NCI-H2196 treated with DMSO at 0.1 percent for 48 hours (cell line): ENCODE measurements at regions not wholly inside any gene's neighbourhood (a gene's known extent, or its start where the extent isn't known, plus 50 kb on each side); places are given as distances from the start of the nearest gene placed in this dataset.

ENCODE experiments used
- DNase-seq: peaks from one replicate; lab custom pipeline; 2025; ENCODE audit not compliant: unreplicated experiment; lab: John Stamatoyannopoulos, UW

GRCh38 chr10:10438335-10439100, 579.2 kb upstream of the CELF2 start:
- no peak for DNase-seq

DNA sequence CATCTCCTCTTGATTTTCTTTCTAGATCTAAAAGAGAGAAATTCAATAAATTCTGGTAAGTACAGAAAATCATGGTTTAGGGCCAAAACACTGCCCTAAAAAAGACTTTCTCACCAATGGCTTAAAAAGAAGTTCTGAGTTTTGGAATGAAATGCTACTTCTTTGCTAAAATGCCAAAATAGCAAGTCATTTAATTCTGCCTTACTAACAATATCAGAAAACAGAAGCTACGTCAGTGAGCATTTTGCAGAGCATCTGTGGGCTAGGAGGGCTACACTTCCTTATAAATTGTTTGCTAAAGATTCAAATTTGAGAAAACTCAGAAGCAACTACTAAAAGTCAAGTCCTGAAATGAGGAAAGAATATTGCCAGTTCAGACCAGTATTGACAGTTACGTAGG, 560.8 kb upstream of the CELF2 start:
- DNase-seq: no peak

GRCh38 chr10:10460451-10460850, 557.2 kb upstream of the CELF2 start:
- no peak for DNase-seq

DNA sequence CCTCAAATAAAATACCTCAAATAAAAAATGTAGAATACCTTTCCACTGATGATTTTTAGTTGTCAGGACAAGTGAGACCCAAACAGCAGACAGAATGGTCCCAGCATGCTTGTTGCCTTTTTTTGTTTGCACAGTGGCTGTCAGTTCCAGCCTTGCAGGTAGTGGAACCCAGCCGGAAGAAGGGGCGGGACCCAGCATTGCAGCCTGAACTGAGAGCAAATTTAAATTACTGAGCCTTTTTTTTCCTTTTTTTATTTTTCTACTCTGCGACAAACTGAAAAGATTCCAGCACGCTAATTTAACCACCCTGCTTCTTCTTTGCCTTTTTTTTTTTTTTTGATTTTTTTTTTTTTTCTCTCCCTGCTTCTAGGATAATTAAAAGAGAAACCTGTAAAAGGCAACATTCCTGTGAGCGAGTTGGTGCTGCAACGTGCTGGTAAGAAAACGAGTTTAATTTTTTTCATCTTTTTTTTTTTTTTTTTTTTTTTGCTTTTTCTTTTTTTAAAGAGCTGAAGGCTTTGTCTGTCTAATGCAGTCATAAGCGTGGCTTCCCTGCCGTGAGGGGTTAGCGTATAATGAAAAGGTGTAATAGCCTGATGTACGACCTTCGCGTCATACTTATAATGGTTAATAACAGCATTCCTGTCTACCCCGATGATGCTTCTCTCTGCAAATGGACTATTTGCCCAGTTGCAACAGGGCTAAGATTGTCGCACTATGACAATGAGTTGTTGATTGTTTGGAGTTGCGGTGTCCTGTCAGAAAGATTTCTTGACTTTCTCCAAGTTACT, 555.3 kb upstream of the CELF2 start:
- no peak for DNase-seq

DNA sequence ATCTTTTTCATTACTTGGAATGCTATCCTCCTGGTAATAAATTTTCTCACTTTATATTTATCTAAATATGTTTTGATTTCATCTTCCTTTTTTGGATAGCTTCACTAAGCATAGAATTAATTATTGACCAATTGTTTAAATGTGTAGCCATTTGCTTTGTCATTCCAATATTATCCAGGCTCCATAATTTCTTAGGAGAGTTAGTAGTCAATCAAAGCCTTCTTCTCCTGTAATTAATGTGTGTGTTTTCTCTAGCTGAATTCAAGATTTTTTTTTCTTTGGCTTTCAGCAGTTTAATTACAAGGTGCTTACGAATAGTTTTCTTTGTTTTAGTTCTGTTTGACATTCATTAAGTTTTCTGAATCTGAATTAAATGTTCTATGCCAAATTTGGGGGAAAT, 545.9 kb upstream of the CELF2 start:
- no peak for DNase-seq

DNA sequence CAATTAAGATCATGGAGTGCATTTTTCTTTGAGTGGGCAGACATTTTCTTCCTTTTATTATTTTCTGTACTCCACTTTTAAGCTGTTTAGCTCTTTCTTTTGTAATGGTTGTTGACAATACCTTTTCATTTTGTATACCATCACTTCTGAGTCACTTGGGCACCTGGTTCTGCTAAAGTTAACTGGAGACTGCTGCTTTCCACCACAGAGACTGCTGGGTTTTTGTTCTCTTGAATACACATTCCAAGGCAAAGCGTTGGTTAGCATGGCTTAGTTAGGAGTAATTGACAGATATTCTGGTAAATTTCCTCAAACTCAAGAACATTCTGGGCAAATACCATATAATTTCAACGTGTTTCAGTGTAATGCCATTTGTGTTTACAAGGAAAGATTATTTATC, 541.9 kb upstream of the CELF2 start:
- no peak for DNase-seq

DNA sequence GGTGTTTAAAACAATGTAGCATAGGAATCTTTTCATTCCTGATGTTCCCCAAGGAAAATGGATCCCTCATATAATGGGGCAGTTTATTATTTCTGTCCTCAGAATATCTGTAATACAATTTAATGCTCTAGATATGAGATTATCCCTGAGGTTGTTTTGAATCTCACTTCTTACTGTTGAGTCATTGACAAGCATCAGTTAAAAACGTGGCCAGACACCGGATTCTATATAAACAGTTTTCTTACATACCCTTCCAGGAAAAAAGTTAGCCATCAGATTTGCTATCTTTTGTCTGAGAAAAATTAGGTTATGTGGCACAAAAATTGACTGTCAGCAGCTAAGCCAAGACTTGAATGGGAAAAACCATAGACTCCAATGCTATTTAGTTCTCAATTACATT, 539.8 kb upstream of the CELF2 start:
- no peak for DNase-seq

DNA sequence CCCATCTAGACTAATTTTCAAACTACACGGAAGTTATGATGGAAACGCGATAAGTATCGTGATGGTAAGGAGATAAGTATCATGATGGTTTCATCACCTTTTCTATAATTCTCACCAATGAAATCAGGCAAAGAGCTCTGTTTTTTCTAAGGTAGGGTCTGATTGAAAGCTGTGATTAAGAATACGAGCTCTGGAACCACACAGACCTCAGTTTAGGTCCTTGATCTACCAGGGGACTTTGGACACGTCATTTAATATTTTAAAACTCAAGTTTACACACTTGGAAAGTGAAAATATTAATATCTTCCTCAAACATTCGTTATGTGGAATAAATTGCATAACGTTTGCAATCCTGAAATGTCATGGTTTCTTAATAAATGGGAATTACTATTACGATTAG, 538.2 kb upstream of the CELF2 start:
- DNase-seq: no peak

GRCh38 chr10:10482613-10483012, 535.1 kb upstream of the CELF2 start:
- DNase-seq: no peak

GRCh38 chr10:10489076-10489475, 528.6 kb upstream of the CELF2 start:
- DNase-seq: no peak

- DNase-seq: no peak
Measured at GRCh38 chr10:10489805-10490571, 527.7 kb upstream of the CELF2 start.

- DNase-seq: no peak
Measured at GRCh38 chr10:10490581-10490980, 527.1 kb upstream of the CELF2 start.

GRCh38 chr10:10492420-10492819, 525.3 kb upstream of the CELF2 start:
- DNase-seq: no peak

DNA sequence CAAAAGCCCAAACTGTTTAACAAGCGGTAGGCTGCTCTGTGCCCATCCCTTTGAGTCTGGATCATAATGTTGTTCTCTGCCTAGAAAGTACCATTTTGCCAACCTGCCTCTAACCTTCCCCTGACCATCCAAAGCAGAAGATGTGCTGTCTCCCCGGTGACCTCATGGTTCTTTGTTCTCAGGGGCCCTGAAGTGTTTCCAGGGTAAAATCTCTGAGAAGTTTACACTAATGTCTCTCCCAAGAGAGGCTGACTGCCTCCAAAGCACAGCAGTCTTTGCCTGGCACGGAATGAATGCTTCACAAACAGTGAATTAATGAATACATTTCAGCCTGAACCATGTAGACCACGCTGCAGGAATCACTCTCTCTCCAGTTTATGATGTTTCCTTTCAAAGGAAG, 523.8 kb upstream of the CELF2 start:
- no peak for DNase-seq

DNA sequence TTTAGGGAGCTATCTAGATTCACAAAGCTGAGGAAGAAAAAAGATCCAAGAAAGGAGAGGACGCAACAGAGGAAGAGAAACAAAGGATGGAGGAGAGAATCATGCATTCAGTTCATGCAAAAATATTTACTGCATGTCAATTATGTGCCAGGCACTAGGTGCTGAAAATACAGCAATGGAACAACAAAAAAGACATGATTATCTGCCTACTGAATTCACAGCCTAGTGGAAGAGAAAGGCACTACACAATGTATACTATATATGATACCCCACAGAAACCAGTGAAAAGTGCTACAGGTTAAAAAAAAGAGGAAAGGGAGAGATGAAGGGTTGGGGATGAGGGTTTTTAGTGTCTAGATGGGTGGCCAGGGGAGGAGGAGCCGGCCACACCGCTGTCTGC, 520.4 kb upstream of the CELF2 start:
- no peak for DNase-seq

GRCh38 chr10:10498781-10499180, 518.9 kb upstream of the CELF2 start:
- DNase-seq: no peak

DNA sequence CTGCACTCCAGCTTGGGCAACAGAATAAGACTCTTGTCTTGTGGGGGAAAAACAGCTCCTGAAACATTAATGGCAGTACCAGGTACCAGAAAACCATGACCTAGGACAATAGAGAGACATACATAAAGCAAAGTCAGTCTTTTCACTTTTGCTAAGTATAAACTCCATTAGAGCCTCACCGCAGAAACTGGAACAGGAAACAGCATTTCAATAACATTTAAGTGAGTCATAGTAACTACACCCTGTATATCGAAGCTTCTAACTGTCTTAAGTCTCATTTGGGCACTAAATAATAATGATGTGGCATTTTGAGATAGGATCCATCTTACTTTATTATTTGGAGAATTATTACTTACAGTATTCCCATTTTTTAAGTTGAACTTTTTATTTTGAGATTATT, 517.8 kb upstream of the CELF2 start:
- DNase-seq: no peak

DNA sequence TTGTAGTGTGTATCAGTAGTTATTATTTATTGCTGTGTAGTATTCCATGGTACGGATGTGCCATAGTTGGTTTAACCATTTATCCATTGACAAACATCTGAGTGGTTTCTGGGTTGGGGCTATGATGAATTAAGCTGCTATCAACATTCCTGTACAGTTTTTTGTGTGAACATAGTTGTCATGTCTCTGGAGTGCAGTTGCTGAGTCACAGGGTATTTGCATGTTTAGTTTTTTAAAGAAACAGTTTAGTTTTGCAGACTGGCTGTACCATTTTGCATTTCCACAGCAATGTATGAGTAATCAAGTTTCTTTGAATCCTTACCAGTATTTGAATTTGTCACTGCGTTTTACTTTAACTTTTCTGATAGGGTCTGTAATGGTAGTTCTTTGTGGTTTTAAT, 516.7 kb upstream of the CELF2 start:
- no peak for DNase-seq

DNA sequence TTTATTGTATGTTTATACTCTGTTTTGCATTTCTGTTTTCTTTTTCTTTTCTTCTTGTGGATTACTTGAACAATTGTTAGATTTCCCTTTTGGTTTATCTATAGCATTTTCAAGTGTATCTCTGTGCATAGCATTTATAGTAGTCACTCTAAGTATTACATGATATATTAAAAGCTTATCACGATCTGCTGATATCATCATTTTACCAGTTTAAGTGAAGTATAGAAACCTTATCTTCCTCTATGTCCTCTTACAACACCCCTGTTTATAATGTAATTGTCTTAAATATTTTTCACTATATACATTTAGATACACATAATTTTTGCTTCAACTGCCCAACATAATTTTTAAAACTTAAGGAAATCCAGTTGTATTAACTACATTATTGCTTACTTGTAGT, 513.9 kb upstream of the CELF2 start:
- no peak for DNase-seq

DNA sequence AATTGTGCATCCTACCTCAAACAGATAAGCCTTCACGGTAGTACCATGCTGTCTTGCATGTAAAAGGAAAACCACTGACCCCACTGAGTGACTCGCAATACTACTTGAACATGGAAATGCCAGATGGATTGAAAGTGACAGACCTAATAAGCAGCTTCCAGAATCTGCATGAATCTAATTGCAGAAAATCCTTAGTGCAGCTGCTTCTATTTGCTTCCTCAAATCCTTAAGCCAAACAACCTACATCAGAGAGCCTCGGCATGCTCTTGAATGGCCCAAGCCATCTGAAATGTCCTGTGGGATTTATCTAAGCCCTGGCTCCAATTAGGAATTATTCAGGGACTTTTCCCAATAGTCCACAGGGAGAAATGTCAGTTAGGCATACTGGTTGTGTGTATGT, 509.5 kb upstream of the CELF2 start:
- no peak for DNase-seq

GRCh38 chr10:10510179-10510578, 507.5 kb upstream of the CELF2 start:
- no peak for DNase-seq

GRCh38 chr10:10513067-10513466, 504.6 kb upstream of the CELF2 start:
- no peak for DNase-seq
